ENCODE measurements at regions not wholly inside any gene's neighbourhood (a gene's known extent, or its start where the extent isn't known, plus 50 kb on each side); places are given as distances from the start of the nearest gene placed in this dataset.

DNA sequence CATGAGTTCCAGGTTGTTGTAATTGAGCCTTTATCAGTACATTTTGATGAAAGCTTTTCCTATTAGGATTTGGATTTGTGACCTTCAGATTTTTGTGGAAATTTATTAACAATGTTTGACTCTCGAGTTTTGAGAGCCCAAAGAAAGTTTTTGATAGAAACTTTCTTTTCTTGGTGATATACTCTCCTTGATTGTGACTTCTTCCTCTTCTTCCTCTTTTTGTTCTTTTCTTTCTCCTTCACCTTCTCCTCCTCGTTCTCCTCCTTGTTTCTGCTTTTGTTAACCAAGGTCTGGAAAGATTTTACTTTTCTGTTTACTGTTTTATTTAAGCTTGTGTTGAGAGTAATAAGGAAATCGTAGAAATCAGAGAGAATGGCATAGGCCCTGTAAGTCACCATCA lies 182.4 kb downstream of the TRIM27 start:
- no peak for DNase-seq

- DNase-seq, result no peak
Measured at GRCh38 chr6:28742668-28743270, 181.0 kb downstream of the TRIM27 start.

GRCh38 chr6:28743271-28743789 lies 180.5 kb downstream of the TRIM27 start:
- DNase-seq, result no peak

- DNase-seq, result no peak
Measured at GRCh38 chr6:28747083-28747630, 176.6 kb downstream of the TRIM27 start.

DNA sequence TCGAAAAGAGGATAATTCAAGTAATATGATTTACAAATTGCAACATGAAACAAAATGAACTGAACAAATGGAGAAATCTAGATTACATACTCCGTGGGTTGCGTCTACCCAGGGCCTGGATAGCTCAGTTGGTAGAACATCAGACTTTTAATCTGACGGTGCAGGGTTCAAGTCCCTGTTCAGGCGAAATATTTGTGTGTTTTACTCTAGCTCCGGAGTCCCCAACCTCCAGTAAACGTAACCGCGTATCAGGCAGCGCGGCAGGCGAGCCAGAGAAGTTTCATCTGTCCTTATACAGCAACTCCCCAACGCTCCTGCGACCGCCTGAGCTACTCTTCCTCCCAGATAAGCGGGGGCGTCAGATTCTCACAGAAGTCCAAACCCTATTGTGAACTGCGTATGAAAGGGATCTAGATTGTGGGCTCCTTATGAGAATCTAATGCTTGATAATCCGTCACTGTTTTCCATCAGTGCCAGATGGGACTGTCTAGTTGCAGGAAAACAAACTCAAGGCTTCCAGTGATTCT lies 176.1 kb downstream of the TRIM27 start:
- DNase-seq, result no peak

GRCh38 chr6:28748192-28748591 lies 175.6 kb downstream of the TRIM27 start:
- no peak for DNase-seq

DNA sequence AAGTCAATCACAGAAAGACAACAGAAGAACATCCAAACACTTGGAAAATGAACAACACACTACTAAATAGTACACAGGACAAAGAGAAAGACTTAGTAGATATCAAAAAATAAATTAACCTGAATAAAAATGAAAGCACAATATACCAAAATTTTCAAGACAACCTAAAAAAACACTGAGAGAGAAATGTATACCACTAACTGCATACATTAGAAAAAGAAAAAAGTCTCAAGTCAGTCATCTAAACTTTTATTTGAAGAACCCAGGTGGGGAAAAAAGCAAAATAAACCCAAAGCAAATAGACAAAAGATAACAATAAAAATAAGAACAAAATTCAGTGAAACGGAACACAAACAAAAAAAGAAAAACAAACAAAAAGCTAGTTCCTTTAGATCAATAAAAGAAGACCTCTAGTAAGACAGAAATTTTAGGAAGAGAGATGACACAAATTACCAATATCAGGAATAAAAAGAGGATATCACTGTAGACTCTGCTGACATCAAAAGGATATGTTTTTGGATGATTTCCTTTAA lies 172.8 kb downstream of the TRIM27 start:
- no peak for DNase-seq

DNA sequence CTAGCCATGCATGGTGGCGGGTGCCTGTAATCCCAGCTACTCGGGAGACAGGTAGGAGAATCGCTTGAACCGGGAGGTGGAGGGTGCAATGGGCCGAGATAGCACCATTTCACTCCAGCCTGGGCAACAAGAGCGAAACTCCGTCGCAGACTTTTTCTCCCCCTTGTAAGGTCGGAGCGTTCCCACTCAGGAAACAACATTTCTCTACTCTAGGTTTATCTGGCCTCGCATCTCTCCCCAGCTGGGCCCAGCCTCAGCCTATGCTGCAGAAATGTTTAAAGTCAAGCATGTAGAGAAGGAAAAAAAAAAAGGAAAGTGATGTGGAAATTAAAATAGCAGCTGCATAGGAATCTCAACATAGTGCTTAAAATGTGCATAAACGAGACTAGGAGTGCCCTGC lies 172.3 kb downstream of the TRIM27 start:
- no peak for DNase-seq

DNA sequence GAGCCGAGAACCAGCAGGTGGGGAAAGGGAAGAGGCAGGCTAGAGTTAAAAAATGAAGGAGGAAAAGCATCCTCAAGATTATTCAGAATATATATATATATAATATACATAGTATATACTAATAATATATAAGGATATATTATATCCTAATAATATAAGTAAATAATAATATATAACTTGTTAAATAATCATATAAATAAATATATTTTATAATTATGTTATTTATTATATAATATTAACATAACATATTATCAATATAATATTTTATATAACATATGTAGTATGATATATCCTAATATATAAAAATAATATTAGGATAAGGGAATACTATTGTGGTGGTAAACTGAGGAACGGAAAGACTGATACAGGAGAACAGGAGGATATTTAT lies 171.8 kb downstream of the TRIM27 start:
- DNase-seq, result no peak

DNA sequence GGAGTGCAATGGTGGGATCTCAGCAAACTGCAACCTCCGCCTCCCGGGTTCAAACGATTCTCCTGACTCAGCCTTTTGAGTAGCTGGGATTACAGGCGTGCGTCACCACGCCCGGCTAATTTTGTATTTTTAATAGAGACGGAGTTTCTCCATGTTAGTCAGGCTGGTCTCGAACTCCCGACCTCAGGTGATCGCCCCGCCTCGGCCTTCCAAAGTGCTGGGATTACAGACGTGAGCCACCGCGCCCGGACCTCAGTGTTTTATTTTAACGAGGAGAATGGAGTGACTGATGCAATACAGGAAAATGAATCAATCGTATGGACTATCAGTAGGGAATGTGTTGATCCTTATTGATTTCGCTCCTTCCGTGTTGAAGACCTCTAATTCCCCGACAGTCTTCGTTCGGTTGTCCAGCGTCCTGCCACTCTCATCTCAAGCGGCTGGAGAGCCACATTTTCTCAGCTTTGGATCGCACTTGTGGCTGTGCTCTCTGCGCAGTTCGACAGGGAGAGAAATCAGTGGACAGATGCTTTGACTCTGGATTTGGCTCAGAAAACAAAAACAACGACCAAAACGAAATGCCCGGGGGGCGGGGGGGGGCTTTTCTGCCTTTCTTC lies 166.2 kb downstream of the TRIM27 start:
- no peak for DNase-seq

GRCh38 chr6:28758046-28758817 lies 165.6 kb downstream of the TRIM27 start:
- DNase-seq, result no peak

DNA sequence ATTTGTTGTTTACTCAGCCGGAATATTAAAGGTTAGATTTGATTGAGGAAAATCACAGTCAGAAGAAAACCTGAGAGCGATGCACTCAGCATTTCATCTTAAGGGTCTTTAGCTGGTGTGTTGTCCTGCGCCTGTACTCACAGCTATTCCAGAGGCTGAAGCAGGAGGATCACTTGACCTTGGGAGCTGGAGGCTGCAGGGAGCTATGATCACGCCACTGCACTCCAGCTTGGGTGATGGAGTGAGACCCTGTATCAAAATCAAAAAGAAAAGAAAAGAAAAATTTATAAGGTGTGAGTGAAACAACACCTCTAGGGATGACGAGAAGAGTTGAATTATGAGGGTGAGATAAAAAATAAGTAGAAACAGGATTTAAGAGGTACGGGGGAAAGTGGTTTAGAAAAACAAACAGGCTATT lies 165.0 kb downstream of the TRIM27 start:
- DNase-seq, result no peak

DNA sequence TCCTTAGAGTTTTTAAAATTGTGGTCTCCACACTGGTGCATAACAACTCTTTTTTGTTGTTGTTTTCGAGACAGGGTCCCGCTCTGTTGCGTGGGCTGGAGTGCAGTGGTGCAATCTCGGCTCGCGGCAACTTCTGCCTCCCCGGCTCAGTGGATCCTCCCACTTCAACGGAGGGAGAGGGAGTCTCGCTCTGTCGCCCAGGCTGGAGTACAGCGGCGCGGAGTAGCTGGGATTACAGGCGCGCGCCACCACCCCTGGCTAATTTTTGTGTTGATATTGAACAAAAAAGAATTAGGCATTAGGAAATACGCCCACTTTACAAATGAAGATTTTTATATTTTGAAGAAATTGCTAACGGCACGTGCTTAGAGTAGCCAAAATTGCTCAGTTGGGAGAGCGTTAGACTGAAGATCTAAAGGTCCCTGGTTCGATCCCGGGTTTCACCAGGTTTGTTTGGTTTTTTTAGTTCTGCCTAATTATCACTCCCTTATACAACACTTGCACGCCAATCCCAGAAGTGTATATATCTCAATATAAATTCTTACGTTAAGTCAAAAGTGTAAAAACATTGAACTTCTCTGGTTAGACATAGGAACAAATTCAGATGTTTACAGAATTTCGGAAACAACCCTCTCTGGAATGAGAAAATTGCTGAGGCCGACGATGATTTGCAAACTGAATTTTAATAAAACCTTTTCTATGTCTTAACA lies 159.6 kb downstream of the TRIM27 start:
- no peak for DNase-seq

DNA sequence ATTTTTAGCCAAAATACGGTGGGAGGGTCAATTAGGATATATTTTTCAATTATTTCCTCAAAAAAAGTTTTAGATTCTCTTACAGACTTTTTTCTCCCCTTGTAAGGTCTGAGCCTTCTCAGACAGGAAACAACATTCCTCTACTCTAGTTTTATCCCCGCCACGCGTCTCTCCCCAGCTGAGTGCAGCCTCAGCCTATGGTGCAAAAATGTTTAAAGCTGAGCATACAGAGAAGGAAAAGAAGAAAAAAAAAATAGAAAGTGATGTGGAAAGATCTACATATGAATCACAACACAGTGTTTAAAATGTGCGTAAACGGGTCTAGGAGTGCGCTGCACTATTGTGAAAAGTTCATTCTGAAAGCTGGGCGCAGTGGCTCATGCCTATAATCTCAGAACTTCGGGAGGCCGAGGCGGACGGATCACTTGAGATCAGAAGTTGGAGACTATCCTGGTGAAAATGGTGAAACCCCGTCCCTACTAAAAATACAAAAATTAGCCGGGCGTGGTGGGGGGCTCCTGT lies 159.0 kb downstream of the TRIM27 start:
- no peak for DNase-seq

- no peak for DNase-seq
Measured at GRCh38 chr6:28765978-28766351, 157.8 kb downstream of the TRIM27 start.

- no peak for DNase-seq
Measured at GRCh38 chr6:28766426-28766825, 157.4 kb downstream of the TRIM27 start.

DNA sequence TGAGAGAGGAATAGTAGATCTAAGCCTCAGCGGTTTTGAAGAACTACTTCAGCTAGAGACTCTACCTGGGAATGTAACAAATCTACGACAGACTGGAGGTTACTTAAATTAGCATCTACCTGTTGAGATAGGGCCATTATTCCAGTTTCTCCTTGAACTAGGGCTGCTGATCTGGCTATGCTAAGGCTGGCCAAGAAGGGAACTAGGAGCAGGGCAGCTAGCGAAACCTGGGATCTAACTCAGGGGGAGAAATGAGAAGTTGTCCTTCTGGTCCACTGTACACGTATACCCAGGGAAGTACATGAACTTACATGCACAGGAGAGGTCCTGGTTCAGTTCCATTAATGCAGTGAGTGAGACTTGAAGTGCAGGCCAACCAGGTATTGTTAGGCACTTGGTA lies 156.7 kb downstream of the TRIM27 start:
- DNase-seq, result no peak

GRCh38 chr6:28767691-28768090 lies 156.1 kb downstream of the TRIM27 start:
- no peak for DNase-seq

DNA sequence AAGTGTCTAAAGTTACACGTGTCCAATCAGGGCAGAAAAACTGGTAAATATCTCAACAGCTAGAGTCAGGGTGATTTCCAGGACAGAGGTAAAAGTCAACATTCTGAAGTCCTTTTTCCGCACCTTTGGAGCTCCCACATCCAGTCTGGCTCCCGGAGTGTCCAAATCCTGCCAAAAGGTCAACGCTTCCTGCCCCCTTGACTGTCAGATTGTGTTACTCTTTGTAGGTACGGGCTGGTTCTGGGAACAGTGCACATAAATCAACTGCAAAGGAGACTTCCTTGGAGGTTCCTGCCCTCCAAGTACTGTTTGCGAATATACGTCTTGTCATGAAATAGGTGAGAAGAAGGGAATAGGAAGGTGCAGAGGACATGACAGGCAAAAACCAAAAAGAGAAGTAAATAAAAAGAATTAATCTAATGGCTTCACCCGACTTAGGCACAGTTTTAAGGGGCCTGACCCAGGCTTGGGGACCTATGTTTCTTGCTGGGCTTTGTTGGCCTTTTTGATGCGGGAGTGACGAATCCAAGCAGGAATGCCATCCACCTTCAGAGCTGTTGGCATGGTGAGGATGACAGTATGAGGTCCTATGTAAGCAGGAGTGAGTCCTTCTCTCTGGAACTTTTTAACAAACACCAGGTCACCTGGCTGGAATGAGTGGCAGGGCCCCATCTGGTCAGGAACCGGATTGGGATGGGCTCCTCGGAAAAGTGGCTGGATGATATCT lies 155.4 kb downstream of the TRIM27 start:
- DNase-seq, result no peak

- no peak for DNase-seq
Measured at GRCh38 chr6:28769626-28770402, 154.0 kb downstream of the TRIM27 start.

GRCh38 chr6:28770732-28771131 lies 153.1 kb downstream of the TRIM27 start:
- DNase-seq, result no peak

Measured in activated CD4-positive, CD25-positive, alpha-beta regulatory T cell treated with anti-CD3 and anti-CD28 coated beads, Interleukin-2, amount 50 U/mL, for 72 hours (primary cell).